NCI-H1417 (cell line): ENCODE measurements at regions not wholly inside any gene's neighbourhood (a gene's known extent, or its start where the extent isn't known, plus 50 kb on each side); places are given as distances from the start of the nearest gene placed in this dataset.
"Not testable (repeated sequence)": the region's sequence is repeated elsewhere in the genome, so short reads cannot be mapped to it uniquely, and the experiment has no call there.

Experiments used
- DNase-seq, 3 experiments: peaks; one replicate each; lab custom pipeline; 2025; lab: John Stamatoyannopoulos, UW

DNA sequence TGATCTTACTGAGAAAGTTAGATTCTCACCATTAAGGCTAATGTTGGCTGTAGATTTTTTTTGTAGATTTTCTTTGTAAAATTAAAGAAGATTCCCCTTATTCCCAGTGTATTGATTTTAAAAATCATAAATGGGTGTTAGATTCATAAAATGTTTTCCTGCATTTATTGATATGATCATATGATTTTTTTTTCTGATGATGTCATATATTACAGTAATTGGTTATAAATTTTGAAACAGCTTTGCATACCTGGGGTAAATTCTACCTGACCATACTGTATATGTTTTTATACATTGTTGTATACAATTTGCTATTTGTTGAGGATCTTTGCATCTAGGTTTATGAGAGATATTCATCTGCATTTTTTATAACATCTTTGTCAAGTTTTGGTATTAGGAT, 880.3 kb upstream of the GRIA3 start:
- no peak for DNase-seq

DNA sequence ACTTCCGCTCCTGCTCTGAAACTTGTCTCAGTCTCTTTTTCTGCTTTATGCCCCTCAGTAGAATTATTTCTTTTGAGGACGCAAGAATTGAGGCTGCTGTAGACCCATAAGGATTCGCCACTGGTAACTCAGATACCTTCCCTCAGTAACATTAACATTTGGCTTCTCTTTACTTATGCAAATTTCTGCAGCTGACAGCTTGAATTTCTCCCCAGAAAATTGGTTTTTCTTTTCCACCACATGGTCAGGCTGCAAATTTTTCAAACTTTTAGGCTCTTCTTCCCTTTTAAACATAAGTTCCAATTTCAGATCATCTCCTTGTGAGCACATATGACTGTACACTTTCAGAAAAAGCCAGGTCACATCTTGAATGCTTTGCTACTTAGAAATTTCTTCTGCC, 839.3 kb upstream of the GRIA3 start:
- DNase-seq = no peak

DNA sequence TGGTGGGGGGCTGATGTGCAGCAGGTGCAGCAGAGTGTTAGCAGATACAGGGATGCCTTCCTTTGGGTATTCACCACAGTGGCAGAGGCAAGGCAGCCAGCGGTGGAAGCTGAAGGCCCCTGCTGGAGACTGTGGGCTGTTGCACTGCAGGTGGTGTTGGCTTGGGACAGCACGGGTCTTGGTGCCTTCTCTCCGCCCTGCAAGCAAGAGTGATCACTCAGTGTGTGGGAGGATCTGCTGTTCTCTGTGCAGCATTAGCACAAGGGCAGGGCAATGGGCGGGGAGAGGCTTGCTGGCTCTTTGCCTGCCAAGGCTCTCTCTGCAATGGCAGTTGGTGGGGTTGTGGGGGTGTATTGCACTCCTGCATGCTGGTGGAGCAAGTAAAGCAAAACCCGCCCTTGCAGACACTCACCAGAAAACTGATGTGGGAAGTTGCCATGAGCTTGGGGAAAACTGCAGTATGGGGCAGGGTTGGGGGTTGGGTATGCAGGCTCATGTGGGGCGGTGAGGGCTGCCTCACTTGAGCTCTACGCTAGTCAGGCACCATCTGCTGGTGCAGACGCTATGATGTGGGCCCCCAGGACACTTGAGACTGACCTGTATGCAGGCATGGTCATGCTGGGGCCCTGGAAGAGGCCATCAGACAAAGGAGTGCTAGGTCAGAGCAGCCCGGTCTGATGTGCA, 820.8 kb upstream of the GRIA3 start:
- no peak for DNase-seq

DNA sequence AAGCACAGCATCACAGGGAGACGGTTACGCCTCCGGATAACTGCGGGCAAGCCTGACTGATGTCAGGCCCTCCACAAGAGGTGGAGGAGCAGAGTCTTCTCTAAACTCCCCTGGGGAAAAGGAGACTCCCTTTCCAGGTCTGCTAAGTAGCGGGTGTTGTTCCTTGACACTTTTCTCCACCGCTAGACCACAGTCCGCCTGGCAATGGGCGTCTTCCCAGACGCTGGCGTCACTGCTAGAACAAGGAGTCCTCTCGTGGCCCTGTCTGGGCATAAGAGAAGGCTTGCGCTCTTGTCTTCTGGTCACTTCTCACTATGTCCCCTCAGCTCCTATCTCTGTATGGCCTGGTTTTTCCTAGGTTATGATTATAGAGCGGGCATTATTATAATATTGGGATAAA, 808.5 kb upstream of the GRIA3 start:
- DNase-seq = not testable (repeated sequence)

DNA sequence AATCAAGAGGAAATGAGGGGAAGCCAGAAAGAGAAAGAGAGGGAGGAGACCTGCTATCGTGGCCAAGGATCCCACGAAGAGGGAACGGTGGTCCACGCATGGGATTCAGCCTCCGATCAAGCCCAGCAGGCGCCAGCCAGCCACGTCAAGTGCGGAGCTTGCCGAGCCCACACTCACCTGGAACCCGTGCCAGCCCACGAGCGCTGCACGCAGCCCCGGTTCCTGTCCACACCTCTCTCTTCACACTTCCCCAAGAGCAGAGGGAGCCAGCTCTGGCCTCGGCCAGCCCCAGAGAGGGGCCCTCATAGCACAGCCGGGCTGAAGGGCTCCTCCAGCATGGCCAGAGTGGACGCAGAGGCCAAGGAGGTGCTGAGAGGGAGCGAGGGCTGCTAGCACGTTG, 795.1 kb upstream of the GRIA3 start:
- DNase-seq = no peak

DNA sequence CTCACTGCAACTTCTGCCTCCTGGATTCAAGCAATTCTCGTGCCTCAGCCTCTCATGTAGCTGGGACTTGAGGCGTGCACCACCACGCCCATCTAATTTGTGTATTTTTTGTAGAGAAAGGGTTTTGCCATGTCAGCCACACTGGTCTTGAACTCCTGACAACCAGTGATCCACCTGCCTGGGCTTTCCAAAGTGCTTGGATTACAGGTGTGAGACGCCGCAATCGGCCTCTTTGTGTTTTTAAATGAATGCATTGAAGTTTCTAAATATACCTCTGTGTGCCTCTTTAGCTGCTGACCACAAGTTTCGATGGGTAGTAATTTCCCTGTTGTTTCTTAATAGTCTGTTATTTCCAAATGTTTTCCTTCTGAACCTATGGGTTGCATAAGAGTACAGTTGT, 765.3 kb upstream of the GRIA3 start:
- no peak for DNase-seq

DNA sequence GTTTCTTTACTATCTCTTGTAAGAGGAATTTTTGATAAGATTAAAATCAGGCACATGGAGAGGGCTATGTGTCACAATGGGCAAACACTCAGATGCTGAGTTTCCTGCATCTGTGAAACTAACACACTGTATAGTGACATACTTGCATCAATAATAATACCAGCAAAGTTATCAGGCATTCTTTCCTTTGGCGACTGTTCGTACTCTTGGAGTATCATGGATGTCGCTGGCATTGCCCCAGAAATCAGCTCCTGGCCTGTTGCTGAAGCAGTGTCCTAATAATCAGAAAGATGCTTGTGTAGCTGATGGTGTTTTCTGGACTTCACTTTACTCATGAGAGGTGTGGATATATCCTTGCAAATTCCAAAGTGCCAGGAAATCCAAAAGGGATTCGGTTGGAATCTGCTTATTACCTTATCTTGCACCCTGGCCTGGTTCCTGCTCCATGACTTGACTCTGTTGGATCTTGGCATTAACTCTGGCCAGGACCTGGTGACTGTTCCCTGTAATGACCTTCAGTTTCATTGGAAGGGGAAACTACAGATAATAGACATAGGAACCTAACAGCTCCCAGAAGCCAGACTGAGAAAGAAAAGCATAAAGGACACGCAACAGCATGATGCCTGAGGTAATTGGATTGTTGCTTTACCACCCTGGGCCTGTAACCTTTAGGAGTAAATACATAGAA, 762.5 kb upstream of the GRIA3 start:
- no peak for DNase-seq

DNA sequence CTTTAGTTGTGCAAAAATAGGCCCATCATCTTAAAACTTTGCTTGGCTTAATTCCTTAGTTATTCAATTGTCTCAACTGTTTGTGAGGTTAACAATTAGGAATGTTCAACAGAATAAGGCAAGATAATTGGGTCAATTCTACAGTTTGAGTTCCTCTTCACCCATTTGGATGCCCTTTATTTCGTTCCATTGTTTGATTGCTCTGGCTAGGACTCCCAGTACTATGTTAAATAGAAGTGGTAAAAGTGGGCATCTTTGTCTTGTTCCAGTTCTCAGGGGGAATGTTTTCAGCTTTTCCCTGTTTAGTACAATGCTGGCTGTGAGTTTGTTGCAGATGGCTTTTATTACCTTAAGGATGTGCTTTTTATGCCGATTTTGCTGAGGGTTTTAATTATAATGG, 761.5 kb upstream of the GRIA3 start:
- DNase-seq = no peak

DNA sequence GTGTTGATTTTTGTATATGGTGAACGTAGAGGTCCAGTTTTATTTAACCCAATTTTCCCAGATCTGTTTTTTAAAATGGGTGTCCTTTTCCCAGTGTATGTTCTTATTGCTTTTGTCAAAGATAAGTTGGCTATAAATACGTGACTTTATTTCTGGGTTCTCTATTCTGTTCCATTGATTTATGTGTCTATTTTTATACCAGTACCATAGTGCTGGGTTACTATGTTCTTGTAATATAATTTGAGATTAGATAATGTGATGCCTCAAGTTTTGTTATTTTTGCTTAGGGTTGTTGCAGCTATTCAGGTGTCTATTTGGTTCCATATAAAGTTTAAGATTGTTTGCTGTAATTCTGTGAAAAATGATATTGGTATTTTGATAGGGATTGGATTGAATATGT, 749.1 kb upstream of the GRIA3 start:
- DNase-seq = no peak

DNA sequence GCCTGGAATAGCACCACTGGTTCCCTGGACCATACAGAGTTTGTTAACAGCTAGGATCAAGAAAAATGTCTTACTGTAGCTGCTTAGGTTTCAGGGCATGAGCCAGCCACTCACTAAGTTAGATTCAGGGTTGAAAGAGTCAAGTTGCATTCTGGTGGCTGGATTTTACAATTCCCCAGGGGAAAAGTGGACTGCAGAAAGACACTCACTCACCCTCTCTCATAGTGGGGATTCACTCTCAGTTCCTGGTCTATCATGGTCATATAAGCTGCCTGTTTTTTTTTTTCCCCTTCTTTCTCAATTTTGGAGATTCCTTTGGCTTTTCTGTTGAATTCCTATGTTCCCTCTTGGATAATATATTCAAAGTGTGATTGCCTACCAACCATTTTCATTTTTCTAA, 744.2 kb upstream of the GRIA3 start:
- DNase-seq = no peak

DNA sequence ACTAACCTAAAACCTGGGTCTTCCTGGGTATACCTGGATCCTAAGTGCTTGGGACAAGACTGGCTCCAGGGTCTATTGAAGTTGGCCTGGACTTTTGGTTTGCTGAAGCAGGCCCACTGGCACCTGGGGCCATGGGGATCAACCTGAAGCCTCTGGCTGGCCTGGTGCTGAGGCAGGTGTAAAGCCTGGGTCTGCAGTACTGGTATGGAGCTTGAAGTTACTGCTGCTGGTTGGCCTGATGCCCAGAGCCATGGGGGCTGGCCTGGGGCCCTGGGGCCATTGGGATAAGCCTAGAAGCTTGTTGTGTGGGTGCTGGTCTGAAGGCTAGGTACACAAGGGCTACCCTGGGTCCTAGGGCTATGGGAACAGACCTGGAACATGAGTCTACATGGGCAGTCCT, 743.2 kb upstream of the GRIA3 start:
- no peak for DNase-seq

DNA sequence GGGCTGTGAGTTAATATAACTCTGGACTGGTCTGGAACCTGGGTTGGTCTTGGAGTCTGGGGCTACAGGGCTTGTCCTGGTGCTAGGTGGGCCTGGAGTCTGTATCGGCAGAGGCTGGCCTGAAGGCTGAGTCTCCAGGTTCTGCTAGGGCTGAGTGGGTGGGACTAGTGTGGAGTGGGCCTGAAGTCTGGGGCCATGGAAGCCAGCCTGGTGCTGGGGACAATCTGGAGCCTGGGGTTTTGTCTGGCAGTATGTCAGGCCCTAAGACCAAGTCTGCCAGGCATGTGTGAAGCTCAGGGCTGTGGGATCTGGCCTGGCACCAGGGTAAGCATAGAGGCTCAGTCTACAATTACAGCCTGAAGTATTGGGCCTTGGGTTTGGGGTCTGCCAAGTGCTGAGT, 742.6 kb upstream of the GRIA3 start:
- DNase-seq = no peak

DNA sequence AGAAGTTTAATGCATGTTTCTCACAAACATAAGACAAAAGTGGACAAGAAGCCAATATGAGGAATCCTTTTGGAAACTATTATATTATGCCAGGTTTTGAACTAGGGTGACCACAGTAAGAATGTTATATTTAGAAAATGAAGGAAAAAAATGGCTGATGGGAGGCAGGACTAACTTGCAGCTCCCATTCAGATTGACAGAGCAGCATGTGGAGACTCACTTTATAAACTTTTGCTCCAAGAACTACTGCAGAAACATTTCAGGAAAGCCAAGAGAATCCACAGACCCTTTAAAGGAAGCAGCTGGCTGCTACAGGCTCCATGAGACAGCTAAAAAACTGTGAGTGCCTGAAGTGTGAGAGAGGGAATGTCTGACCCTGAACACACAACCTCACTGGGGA, 738.6 kb upstream of the GRIA3 start:
- no peak for DNase-seq

DNA sequence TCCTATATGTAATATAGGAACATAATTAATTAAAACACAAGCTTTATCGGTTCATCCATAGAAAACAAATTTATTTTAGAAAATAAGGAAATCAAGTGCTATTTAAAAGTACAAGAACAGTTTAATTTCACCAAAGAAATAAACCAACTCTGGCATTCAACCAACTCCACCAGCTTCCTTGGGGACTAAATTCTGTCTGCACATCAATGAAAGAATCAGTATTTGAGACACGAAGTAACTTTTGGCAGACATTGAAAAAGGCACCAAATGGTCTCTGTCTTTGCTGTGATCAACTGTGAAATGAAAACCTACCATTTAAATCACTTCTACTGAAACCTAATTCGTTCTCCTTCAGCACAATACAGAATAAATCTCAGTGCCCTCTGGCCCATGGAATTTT, 719.7 kb upstream of the GRIA3 start:
- DNase-seq = no peak

DNA sequence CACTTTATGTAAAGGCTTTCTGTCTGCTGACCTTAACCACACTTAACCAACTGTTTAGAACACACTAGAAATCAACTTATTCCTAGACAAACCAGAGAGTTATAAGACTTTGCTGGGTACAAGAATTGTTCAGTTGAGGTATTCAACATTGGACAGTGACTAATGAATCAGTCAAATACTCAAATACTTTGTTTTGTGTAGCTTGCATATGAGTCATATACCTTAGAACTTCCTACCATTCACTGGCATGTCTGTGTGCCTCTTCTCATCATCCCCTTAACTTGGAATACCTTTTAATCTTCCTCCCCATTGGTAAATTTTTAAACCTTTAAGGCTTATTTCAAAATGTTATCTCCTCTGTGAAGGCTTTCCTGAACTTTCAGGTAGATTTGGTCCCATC, 708.8 kb upstream of the GRIA3 start:
- no peak for DNase-seq

DNA sequence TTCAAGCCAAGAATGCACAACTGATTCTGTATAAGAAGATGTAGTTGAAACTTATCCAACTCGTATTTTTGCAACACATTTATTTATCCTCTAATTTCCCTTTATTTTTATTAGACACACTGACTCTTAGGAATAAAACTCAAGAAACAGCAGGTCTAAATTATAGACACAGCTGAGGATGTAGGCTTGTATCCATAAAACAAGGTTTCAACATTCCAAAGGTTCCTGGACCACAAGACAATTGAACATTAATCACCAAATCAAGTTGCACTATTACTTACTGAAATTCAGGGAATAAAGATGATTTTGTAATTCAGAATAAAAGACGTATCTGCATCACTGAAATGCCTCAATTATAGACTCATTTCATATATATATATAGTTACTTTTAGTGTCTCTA, 683.5 kb upstream of the GRIA3 start:
- no peak for DNase-seq

DNA sequence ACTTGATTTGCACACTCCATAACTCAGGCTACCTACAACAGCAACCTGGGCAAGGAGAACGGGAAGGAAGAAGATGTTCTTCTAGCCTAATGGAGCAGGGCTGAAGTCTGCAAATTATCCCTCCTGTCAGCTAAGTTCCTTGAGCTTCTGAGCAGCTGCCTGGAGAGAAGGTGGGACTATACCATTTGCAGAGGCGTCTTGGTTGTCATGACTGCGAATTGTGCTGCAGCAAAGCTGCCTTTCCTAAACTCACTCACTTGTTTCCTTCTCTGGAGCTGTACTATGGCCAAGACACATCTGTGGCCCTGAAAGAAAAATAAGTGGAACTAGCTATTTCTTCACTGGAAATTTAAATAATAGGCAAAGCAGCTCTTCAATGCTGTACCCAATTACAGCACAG, 682.4 kb upstream of the GRIA3 start:
- no peak for DNase-seq

DNA sequence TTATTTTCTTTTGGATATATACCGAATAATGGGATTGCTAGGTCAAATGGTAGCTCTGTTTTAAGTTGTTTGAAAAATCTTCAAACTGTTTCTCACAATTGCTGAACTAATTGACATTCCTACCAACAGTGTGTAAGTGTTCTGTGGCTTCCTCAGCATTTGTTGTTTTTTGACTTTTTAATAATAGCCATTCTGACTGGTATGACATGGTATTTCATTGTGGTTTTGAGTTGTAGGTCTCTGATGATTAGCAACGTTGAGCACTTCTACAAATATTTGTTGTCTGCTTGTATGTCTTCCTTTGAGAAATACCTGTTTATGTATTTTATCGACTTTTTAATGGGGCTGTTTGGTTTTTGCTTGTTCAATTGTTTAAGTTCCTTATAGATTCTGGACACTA, 680.1 kb upstream of the GRIA3 start:
- no peak for DNase-seq

DNA sequence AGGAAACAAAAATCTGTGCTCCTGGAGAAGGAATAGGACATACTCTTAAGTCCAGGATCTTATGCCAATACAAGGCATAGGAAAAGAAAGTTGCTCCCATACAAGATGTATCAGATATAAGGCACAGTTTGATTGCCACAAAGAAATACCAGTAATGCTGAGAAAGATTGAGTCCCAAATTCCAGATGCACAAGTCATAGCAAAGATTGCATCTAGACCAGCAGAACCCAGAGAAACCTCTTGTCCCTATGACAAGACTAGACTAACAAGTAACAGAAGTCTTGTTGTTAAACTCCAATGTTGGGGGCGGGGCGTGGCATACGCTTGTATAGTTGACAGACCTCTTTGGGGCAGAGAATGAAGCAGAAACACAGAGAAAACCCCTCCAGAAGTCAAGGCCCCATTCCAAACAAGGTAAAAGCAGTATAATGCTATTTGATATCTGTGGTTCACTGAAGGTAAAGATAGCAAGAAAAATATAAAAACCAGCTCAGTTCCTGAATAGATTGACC, 671.5 kb upstream of the GRIA3 start:
- DNase-seq = no peak

DNA sequence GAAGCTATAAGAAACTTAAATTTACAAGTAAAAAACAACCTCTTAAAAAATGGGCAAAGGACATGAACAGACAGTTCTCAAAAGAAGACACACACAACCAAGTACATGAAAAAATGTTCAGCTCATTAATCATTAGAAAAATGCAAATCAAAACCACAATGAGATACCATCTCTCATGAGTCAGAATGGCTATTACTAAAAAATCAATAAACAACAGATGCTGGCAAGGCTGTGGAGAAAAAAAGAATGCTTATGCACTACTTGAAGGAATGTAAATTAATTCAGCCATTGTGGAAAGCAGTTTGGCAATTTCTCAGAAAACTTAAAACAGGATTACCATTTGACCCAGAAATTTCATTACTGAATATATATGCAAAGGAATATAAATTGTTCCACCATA, 666.3 kb upstream of the GRIA3 start:
- no peak for DNase-seq

DNA sequence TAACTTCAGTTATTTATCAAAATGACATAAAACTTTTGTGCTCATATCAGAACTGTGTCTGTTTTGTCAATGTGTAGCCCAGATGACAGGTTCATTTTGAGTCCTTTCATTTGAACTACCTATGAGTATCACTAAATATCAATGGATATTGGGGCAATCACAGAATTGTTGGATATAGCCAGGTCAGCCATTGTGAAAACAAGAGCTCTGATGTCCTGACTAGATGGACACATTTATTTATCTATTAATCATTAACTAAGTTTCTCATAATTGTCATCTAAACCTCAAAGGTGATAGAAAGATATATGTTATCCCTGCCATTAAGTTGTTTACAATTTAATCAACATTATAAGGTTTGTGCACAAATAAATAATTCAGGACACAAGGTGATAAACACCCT, 638.3 kb upstream of the GRIA3 start:
- DNase-seq = no peak

DNA sequence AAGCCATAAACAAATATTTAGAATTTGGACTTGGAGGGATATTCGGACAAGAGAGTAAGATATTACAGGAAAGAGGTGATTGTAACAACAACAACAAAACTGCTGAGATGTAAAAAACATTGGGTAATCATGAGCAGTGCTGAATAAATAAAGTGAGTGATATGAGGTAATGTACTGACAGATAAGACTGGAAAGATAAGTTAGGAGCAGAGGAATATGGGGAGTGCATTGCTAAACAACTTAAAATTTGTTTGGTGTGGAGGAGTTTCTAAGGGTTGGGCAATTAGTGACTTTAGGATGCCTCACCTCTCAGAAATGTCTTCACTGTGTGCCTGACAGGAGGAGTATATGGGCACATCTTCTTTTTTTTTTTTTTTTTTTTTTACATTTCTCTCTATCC, 637.8 kb upstream of the GRIA3 start:
- no peak for DNase-seq

DNA sequence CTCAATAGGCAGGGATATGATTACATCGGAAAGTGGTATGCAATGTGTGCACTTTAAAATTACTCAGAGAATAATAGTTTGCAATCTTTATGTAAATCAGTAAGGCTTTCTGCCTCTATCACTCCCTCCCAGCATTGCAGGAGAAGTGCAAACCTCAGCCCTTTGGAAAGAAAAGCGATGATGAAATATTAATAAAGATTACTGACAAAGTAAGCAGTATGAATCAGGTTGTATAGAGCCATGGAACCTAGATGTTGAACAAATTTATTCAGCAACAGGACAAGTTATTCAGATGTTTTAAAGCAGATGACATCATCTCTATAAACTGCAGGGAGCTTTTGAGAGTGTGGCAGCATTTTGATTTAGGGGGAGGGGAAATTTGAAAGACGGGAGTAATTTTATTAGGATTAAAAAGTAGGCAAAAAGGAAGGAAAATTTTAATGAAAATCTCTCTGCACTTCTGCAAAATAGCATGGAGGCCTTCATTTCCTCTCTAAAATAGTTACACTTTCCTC, 631.7 kb upstream of the GRIA3 start:
- DNase-seq = no peak

DNA sequence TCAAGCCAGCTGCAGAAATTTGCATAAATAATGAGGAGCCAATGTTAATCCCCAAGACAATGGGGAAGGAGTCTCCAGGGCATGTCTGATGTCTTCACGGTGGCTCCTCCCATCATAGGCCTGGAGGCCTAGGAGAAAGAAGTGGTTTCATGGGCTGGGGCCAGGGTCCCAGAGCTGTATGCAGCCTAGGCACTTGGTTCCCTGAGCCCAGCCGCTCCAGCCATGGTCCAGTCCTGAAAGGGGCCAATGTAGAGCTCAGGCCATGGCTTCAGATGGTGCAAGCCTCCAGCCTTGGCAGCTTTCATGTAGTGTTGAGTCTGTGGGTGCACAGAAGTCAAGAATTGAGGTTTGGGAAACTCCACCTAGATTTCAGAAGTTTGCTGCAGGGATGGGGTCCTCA, 628.2 kb upstream of the GRIA3 start:
- no peak for DNase-seq
